ENCODE measurements at regions not wholly inside any gene's neighbourhood (a gene's known extent, or its start where the extent isn't known, plus 50 kb on each side); places are given as distances from the start of the nearest gene placed in this dataset.

DNA sequence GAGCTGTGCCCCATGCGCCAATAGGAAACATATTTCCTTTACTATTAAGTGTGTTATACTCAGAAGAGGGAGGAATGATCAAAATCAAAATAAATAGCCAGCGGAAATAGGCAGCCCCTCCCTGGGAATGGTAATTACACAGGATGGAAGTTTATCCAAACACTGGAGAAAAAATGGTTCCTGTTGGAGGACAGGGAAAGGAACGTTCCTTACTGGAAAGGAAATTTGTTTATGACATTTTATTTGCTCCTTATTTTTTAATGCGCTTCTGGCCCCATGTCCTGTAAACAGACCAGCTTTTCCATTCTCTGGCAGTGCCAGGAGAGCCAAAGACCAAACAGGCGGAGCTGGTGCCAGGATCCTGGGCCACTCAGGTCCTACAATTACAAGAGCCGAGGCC, 273.7 kb downstream of the SOX9 start:
- H3K27ac ChIP-seq (ENCODE audit: low read depth, low read length): no peak overlapping the region
- peaks cover 5% of the 10 kb centered on the region; the same call in 1 of the 2 replicates for H3K4me1 ChIP-seq (ENCODE audit: insufficient read depth, low read length)
- WGBS: 97% methylated on average over 5 of the region's 6 CpGs
- no peaks in the 10 kb centered on the region for H3K9me3 ChIP-seq (ENCODE audit: insufficient read depth, low read depth, low read length)
- H3K27me3 ChIP-seq (ENCODE audit: insufficient read depth, low read length): no peaks in the 10 kb centered on the region
- H3K4me3 ChIP-seq (ENCODE audit: low read length): no peak overlapping the region
- no peak overlapping the region for H3K9ac ChIP-seq (ENCODE audit: low read depth, low read length)
- no peaks in the 10 kb centered on the region for H3K36me3 ChIP-seq (ENCODE audit: insufficient read depth, low read length)

DNA sequence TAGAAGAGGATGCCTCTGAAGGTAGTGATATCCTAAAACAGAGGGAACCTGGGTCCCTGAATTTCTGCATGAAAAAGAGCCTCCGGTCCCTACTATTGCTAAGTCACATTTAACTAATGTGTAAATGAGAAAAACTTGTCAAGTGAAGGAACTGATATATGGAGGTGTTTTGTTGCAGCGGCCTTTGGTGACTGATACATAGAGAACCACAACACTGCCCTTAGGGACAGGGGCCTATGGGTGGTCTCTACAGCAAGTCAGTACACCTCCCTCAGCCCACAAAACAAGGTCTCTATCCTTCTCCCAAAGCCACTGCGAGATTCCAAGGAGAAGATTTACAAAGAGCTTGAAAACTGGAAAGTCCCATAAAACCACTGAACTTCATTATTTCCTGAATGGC, 275.3 kb downstream of the SOX9 start:
- Histone ChIP-seq H3K4me1 (ENCODE audit: insufficient read depth, low read length) (peaks cover 5% of the 10 kb centered on the region; the same call in 1 of the 2 replicates), H3K36me3 (ENCODE audit: insufficient read depth, low read length) (no peaks in the 10 kb centered on the region), H3K9ac (ENCODE audit: low read depth, low read length) (no peak overlapping the region), H3K4me3 (ENCODE audit: low read length) (no peak overlapping the region), H3K27me3 (ENCODE audit: insufficient read depth, low read length) (no peaks in the 10 kb centered on the region), H3K9me3 (ENCODE audit: insufficient read depth, low read depth, low read length) (no peaks in the 10 kb centered on the region), H3K27ac (ENCODE audit: low read depth, low read length) (no peak overlapping the region)
- WGBS: 93% methylated on average over 3 of the region's 3 CpGs

DNA sequence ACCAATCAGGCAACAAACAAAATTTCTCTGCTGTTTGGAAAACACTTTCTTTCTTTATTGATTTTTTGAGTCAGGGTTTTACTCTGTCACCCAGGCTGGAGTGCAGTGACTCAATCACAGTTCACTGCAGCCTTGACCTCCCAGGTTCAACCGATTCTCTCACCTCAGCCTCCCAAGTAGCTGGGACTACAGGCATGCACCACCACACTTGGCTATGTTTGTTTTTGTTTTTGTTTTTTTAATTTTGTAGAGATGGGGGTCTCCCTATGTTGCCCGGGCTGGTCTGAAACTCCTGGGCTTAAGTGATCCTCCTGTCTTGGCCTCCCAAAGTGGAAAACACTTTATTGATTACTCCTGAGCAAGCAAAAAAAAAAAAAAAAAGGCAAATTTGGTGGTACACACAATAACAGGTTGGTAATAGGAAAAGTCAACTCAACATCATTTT, 276.4 kb downstream of the SOX9 start:
- Histone ChIP-seq H3K4me3 (ENCODE audit: low read length) (no peak overlapping the region), H3K9ac (ENCODE audit: low read depth, low read length) (no peak overlapping the region), H3K36me3 (ENCODE audit: insufficient read depth, low read length) (no peaks in the 10 kb centered on the region), H3K4me1 (ENCODE audit: insufficient read depth, low read length) (peaks cover 5% of the 10 kb centered on the region; the same call in 1 of the 2 replicates), H3K27me3 (ENCODE audit: insufficient read depth, low read length) (no peaks in the 10 kb centered on the region), H3K27ac (ENCODE audit: low read depth, low read length) (no peak overlapping the region), H3K9me3 (ENCODE audit: insufficient read depth, low read depth, low read length) (no peaks in the 10 kb centered on the region)
- WGBS: 97% methylated on average over 2 of the region's 2 CpGs

DNA sequence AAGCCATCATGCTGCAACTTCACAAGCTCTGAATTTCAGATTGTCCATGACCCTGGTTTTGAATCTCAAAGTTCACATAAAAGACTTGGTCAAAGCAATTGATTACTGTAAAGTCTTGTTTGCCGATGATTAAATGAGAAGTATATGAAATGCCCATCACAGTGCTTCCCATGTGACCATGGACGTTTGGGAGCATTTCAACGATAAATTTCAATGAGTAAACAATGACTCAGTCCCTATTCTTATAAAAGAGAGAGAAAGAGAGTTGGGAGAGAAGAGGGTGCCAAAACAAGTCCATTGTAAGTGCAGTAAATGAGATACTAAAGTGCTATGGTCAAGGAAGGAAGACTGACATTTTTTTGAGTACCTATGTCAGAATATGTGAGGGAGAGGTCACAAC, 276.9 kb downstream of the SOX9 start:
- no peaks in the 10 kb centered on the region for H3K9me3 ChIP-seq (ENCODE audit: insufficient read depth, low read depth, low read length)
- H3K4me1 ChIP-seq (ENCODE audit: insufficient read depth, low read length): peaks cover 5% of the 10 kb centered on the region; the same call in 1 of the 2 replicates
- H3K9ac ChIP-seq (ENCODE audit: low read depth, low read length): no peak overlapping the region
- no peaks in the 10 kb centered on the region for H3K36me3 ChIP-seq (ENCODE audit: insufficient read depth, low read length)
- 88% methylated on average over 3 of the region's 3 CpGs for WGBS
- H3K27me3 ChIP-seq (ENCODE audit: insufficient read depth, low read length): no peaks in the 10 kb centered on the region
- no peak overlapping the region for H3K27ac ChIP-seq (ENCODE audit: low read depth, low read length)
- no peak overlapping the region for H3K4me3 ChIP-seq (ENCODE audit: low read length)

DNA sequence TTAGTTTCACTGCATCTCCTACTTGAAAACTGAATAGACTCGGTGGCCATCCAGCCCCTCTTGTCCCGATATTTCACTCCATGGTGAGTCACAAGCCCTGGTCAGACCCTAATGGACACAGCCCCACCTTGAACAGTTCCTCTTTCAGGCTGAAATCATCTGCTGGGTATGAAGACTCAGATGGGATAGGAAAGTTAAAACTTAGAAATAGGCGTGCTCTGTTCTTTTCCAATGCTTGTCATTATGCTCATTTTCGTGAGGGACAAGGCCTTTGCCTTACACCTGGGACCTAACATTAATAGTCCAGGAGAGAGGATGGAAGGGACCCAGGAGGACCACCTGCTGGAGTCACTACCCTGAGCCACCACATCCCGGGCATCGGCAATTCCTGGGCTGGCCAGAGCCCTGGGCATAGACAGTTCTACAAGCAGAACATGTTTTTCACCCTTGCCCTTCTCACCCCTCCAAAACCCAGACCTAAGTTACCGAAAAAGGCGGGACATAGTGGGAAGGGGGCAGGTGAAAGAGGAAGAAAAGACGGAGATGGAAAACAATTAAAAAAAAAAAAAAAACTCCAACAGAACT, 278.3 kb downstream of the SOX9 start:
- Histone ChIP-seq H3K27ac (ENCODE audit: low read depth, low read length) (no peak overlapping the region), H3K27me3 (ENCODE audit: insufficient read depth, low read length) (no peaks in the 10 kb centered on the region; the same call in 1 of the 2 replicates), H3K9ac (ENCODE audit: low read depth, low read length) (no peak overlapping the region), H3K9me3 (ENCODE audit: insufficient read depth, low read depth, low read length) (no peaks in the 10 kb centered on the region), H3K36me3 (ENCODE audit: insufficient read depth, low read length) (no peaks in the 10 kb centered on the region), H3K4me3 (ENCODE audit: low read length) (no peak overlapping the region), H3K4me1 (ENCODE audit: insufficient read depth, low read length) (no peaks in the 10 kb centered on the region)
- 98% methylated on average over 6 of the region's 9 CpGs for WGBS

DNA sequence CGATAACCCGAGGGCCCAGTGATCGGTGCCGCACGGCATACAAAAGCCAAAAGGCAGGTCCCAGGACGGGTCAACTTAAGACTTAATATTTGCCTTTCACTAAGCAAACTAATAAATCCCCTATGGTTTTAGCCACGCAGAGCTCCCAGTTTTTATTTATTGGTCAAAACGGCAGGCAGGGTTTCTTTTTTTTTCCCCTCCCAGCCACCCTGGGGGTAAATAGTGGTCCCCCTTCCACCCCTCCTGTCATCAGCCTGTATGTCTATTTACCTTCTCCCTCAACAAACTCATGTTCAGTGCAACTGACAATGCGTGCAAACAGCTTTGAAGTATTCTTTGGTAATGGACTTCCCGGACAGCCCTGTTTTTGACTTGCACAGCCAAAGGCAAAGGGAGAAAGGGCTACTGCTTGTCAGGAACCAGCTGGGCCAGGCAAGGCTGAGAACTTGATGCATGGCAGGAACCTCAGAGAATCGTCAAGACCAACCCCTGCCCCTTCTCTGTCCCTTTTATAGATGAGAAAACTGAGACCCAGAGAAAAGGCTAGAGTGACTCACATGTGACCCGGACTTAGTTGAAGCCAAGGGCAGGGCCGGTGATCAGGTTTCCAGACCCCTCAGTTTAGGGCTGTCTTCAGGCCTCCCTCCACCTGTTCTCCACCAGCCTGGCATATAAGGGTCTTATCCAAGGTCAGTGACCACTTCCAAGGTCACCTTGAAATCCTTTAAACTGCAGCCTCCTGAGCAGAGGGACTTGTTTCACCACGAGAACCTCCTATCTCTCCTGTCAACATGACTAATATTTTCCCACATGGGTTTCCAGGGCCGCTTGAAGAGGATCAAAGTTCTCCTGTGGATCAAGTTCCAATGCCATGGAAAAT, 279.0 kb downstream of the SOX9 start:
- no peak overlapping the region for H3K9ac ChIP-seq (ENCODE audit: low read depth, low read length)
- no peaks in the 10 kb centered on the region for H3K4me1 ChIP-seq (ENCODE audit: insufficient read depth, low read length)
- no peaks in the 10 kb centered on the region for H3K36me3 ChIP-seq (ENCODE audit: insufficient read depth, low read length)
- no peaks in the 10 kb centered on the region for H3K9me3 ChIP-seq (ENCODE audit: insufficient read depth, low read depth, low read length)
- H3K27ac ChIP-seq (ENCODE audit: low read depth, low read length): no peak overlapping the region
- no peaks in the 10 kb centered on the region; the same call in 1 of the 2 replicates for H3K27me3 ChIP-seq (ENCODE audit: insufficient read depth, low read length)
- WGBS: 93% methylated on average over 15 of the region's 15 CpGs
- H3K4me3 ChIP-seq (ENCODE audit: low read length): no peak overlapping the region

DNA sequence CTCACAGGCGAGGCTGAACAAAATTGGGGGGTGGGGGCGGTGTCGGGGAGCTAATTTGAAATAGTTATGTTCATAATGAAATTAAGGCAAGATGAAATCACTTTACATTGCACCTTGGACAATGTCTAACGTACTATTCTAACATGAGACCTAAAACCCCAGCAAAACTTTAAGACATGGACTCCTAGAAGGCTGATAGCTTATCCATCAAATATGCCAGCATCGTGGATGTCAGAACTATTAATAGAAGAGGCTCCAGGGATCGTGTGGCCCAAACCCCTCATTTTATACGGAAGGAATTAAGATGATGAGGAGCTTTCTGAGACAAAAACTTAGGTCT, 279.6 kb downstream of the SOX9 start:
- 96% methylated on average over 7 of the region's 7 CpGs for WGBS
- H3K27ac ChIP-seq (ENCODE audit: low read depth, low read length): no peak overlapping the region
- no peaks in the 10 kb centered on the region for H3K9me3 ChIP-seq (ENCODE audit: insufficient read depth, low read depth, low read length)
- no peak overlapping the region for H3K4me3 ChIP-seq (ENCODE audit: low read length)
- H3K27me3 ChIP-seq (ENCODE audit: insufficient read depth, low read length): no peaks in the 10 kb centered on the region; the same call in 1 of the 2 replicates
- no peaks in the 10 kb centered on the region for H3K36me3 ChIP-seq (ENCODE audit: insufficient read depth, low read length)
- no peaks in the 10 kb centered on the region for H3K4me1 ChIP-seq (ENCODE audit: insufficient read depth, low read length)
- no peak overlapping the region for H3K9ac ChIP-seq (ENCODE audit: low read depth, low read length)

DNA sequence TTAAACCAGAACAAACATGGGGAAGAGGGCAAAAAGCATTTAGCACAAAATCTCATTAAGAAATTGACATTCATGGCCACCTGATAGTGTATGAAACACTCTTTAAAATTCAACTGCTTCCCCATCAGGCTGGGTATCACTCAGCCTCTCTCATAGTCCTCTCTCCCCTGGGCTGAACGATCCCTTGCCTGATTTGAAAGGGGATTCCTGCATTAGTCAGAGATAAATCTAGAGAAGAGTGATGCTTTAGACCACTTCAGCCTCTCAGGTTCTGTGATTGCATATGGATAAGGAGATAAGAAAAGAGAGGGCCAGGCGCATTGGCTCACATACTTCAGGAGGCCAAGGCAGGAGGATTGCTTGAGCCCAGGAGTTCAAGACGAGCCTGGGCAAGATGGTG, 280.0 kb downstream of the SOX9 start:
- H3K4me1 ChIP-seq (ENCODE audit: insufficient read depth, low read length): no peaks in the 10 kb centered on the region
- H3K27ac ChIP-seq (ENCODE audit: low read depth, low read length): no peak overlapping the region
- no peaks in the 10 kb centered on the region; the same call in 1 of the 2 replicates for H3K27me3 ChIP-seq (ENCODE audit: insufficient read depth, low read length)
- no peak overlapping the region for H3K9ac ChIP-seq (ENCODE audit: low read depth, low read length)
- no peaks in the 10 kb centered on the region for H3K9me3 ChIP-seq (ENCODE audit: insufficient read depth, low read depth, low read length)
- no peak overlapping the region for H3K4me3 ChIP-seq (ENCODE audit: low read length)
- H3K36me3 ChIP-seq (ENCODE audit: insufficient read depth, low read length): no peaks in the 10 kb centered on the region
- 99% methylated on average over 3 of the region's 3 CpGs for WGBS

DNA sequence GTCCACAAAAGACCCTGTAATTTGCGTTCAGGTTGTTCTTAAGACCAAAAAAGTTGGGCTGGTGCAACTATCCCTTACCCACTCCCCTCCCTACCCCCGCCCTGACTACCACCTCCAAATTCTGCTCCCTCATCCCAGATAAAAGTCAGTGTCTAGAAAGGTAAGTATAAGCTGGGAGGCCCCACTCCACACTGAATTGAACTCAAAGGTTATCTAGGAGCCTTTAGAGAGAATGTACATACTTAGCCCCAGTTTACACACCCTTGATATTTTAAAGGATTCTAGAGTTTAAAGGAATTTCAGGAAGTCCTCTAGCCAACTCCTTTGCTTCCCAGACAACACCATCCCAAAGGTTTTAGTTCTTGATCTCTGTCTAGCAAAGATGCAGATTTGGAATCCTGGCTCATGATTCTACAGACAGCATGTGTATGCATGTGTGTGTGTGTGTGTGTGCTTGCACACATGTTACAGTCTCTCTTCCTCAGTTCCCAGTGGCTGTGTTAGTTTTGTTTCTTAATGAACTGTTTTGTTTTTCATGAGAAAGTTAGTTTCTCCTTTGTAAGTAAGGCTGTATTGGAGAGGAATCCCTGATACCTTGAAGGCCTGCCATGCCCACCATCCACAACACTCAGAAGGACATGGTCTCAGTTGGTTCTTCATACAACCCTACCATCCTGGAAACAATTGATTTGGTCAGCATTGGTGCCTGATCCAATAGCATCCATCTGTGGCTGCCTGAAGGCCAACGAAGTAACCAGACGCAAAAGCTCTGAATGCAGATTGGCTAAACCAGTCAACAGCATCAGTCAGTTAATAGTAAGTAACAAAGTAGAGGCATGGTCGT, 281.3 kb downstream of the SOX9 start:
- no peaks in the 10 kb centered on the region for H3K9me3 ChIP-seq (ENCODE audit: insufficient read depth, low read depth, low read length)
- WGBS: 89% methylated on average over 5 of the region's 5 CpGs
- H3K36me3 ChIP-seq (ENCODE audit: insufficient read depth, low read length): no peaks in the 10 kb centered on the region
- no peak overlapping the region for H3K9ac ChIP-seq (ENCODE audit: low read depth, low read length)
- H3K4me1 ChIP-seq (ENCODE audit: insufficient read depth, low read length): no peaks in the 10 kb centered on the region
- peaks cover 4% of the 10 kb centered on the region; the same call in 1 of the 2 replicates for H3K27me3 ChIP-seq (ENCODE audit: insufficient read depth, low read length)
- H3K27ac ChIP-seq (ENCODE audit: low read depth, low read length): no peak overlapping the region
- no peak overlapping the region for H3K4me3 ChIP-seq (ENCODE audit: low read length)

DNA sequence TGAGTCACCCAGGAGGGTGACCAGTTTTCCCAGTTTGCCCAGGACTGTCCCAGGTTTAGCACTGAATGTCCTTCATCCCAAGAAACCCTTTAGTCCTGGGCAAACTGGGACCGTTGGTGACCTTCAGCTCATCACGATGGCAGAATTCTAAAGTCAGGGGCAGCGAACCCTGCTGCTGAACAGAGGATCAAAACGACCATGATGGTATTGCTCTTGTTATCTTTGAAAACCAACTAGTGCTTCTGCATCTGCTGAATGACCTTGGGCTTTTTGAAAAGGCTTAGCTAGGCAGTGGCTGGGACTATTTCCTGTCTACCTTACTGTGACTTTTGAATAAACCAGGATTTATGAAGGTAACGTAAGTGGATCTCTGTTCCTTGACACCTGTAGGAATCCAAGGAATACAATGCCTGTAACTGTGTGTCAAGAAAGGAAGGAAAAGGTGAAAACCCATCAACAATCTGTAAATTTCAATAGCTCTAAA, 281.9 kb downstream of the SOX9 start:
- no peaks in the 10 kb centered on the region for H3K4me1 ChIP-seq (ENCODE audit: insufficient read depth, low read length)
- H3K36me3 ChIP-seq (ENCODE audit: insufficient read depth, low read length): no peaks in the 10 kb centered on the region
- WGBS: 87% methylated on average over 5 of the region's 5 CpGs
- peaks cover 4% of the 10 kb centered on the region; the same call in 1 of the 2 replicates for H3K27me3 ChIP-seq (ENCODE audit: insufficient read depth, low read length)
- H3K9me3 ChIP-seq (ENCODE audit: insufficient read depth, low read depth, low read length): no peaks in the 10 kb centered on the region
- no peak overlapping the region for H3K27ac ChIP-seq (ENCODE audit: low read depth, low read length)
- no peak overlapping the region for H3K4me3 ChIP-seq (ENCODE audit: low read length)
- H3K9ac ChIP-seq (ENCODE audit: low read depth, low read length): no peak overlapping the region

All from HUES64 (cell line).